ENCODE measurements at regions not wholly inside any gene's neighbourhood (a gene's known extent, or its start where the extent isn't known, plus 50 kb on each side); places are given as distances from the start of the nearest gene placed in this dataset.
"Not testable (repeated sequence)": the region's sequence is repeated elsewhere in the genome, so short reads cannot be mapped to it uniquely, and the experiment has no call there.

- TF ChIP-seq EZH2 (IDR thresholded peaks at IDR 0.05; ENCODE audit: low read depth); CTCF (conservative IDR thresholded peaks at IDR 0.05): not testable (repeated sequence)
Observed at GRCh38 chr5:91285062-91285461, 98.1 kb downstream of the ARRDC3 start.
